ENCODE measurements at regions not wholly inside any gene's neighbourhood (a gene's known extent, or its start where the extent isn't known, plus 50 kb on each side); places are given as distances from the start of the nearest gene placed in this dataset.

DNA sequence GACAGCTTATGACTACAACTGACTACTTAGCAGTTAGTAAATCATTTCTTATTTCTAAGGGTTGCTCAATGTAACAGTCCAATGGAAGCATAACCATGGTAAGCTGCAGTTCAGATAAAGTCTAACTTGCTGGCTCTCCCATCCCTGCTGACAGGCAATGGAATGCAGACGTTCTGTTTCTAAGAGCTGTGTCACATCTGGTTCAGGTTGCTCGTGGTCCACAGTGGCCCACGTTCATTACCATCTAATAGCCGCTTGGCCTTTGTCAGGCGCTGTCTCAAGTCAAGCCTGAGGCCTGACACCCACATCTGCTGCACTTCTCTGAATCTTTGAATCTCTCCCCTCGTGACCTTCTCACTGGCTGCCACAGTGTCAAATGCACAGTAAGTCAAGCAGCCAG lies 240.8 kb downstream of the FGFR2 start (continued):
- TF ChIP-seq ETV6 (conservative IDR thresholded peaks at IDR 0.05 in 1 of 2, IDR thresholded peaks at IDR 0.05 in 1 of 2; ENCODE audit: borderline replicate concordance in 1 of 2, low read depth in 1 of 2) = no peak

DNA sequence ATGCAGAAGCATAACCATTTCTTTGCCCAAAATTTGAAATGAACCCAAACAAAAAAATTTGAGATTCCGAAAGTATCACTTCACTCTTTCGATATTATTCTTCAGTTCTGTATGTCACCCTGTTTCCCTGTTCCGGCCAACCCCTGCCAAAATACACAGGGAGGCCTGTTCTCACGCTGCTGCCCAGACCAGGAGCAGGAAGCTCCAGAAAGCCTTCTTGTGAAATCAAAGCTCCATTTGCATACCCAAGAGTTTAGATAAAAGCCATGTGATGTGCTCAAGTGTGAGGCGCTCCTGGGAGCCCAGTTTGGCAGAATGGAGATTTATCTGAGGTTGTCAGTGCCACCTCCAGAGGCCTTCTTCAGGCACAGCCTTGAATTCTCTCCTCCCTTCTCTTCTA lies 236.2 kb downstream of the FGFR2 start:
- in situ Hi-C loops (cut with MboI) (no loop called here), intact Hi-C loops (cut with micrococcal nuclease; ENCODE audit: unreplicated experiment) (loop anchor here (5.0 kb wide), 1 partner anchor 85 kb away; no protein-coding TSS in a partner anchor)
- FAIRE-seq (no peak), DNase-seq (ENCODE audit: low read depth, low spot score) (no peak), ATAC-seq (peak; percentile 88)
- no peaks in the 10 kb centered on the region for H3K36me3 ChIP-seq (ENCODE audit: control insufficient read depth in 2 of 2, insufficient read depth in 2 of 2, low read length in 1 of 2)
- no peaks in the 10 kb centered on the region for H3K27me3 ChIP-seq (replicated peaks in 1 of 2; ENCODE audit: control insufficient read depth in 2 of 2, insufficient read depth in 2 of 2, low read length in 1 of 2)
- no peak overlapping the region for H3K4me3 ChIP-seq
- no TSS peak for BruUV-seq (replicated peaks)
- RAD21 ChIA-PET (ENCODE audit: unreplicated experiment) = no interaction called here
- H2AFZ ChIP-seq (ENCODE audit: control insufficient read depth, low read depth, low read length) = no peak overlapping the region
- H3K9ac ChIP-seq (ENCODE audit: control insufficient read depth, insufficient read depth, low read length) = no peak overlapping the region
- TF ChIP-seq ATF7 (IDR thresholded peaks at IDR 0.05; ENCODE audit: low read depth) (peak; percentile 19; the same call in 1 of the 2 replicates), YY1 (IDR thresholded peaks at IDR 0.05; ENCODE audit: low read depth, low read length) (no peak), POLR2A (IDR thresholded peaks at IDR 0.05; ENCODE audit: low read depth, low read length) (no peak), MYB (IDR thresholded peaks at IDR 0.05; ENCODE audit: borderline replicate concordance, low read depth, low read length) (no peak), HDAC2 (IDR thresholded peaks at IDR 0.05) (no peak)
- TF ChIP-seq, protein P1, sequence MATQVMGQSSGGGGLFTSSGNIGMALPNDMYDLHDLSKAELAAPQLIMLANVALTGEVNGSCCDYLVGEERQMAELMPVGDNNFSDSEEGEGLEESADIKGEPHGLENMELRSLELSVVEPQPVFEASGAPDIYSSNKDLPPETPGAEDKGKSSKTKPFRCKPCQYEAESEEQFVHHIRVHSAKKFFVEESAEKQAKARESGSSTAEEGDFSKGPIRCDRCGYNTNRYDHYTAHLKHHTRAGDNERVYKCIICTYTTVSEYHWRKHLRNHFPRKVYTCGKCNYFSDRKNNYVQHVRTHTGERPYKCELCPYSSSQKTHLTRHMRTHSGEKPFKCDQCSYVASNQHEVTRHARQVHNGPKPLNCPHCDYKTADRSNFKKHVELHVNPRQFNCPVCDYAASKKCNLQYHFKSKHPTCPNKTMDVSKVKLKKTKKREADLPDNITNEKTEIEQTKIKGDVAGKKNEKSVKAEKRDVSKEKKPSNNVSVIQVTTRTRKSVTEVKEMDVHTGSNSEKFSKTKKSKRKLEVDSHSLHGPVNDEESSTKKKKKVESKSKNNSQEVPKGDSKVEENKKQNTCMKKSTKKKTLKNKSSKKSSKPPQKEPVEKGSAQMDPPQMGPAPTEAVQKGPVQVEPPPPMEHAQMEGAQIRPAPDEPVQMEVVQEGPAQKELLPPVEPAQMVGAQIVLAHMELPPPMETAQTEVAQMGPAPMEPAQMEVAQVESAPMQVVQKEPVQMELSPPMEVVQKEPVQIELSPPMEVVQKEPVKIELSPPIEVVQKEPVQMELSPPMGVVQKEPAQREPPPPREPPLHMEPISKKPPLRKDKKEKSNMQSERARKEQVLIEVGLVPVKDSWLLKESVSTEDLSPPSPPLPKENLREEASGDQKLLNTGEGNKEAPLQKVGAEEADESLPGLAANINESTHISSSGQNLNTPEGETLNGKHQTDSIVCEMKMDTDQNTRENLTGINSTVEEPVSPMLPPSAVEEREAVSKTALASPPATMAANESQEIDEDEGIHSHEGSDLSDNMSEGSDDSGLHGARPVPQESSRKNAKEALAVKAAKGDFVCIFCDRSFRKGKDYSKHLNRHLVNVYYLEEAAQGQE (IDR thresholded peaks at IDR 0.05; ENCODE audit: low read depth, low read length) = no peak
- H3K79me2 ChIP-seq (ENCODE audit: control insufficient read depth, insufficient read depth, low read length) = no peaks in the 10 kb centered on the region
- H3K4me2 ChIP-seq (ENCODE audit: control insufficient read depth, insufficient read depth) = no peak overlapping the region
- no peak overlapping the region for H3K27ac ChIP-seq (ENCODE audit: control insufficient read depth, insufficient read depth)
- no peaks in the 10 kb centered on the region for H4K20me1 ChIP-seq (ENCODE audit: control insufficient read depth, insufficient read depth)
- POLR2A ChIA-PET = no interaction called here
- SMC1A ChIA-PET (ENCODE audit: uncharacterized antibody, unreplicated experiment) = no interaction called here
- CTCF ChIA-PET = no interaction called here
- no peaks in the 10 kb centered on the region for H3K9me3 ChIP-seq (replicated peaks; ENCODE audit: control insufficient read depth, insufficient read depth, low read length)
- 24% methylated on average over 5 of the region's 5 CpGs for WGBS (ENCODE audit: insufficient coverage, insufficient replicate concordance, low lambda C conversion rate, missing lambda C conversion rate)
- H3K4me1 ChIP-seq (ENCODE audit: control insufficient read depth, insufficient read depth, low read length) = no peaks in the 10 kb centered on the region

All from GM12878 (cell line).